HG02678 (cell line): ENCODE measurements at regions not wholly inside any gene's neighbourhood (a gene's known extent, or its start where the extent isn't known, plus 50 kb on each side); places are given as distances from the start of the nearest gene placed in this dataset.
"Not testable (repeated sequence)": the region's sequence is repeated elsewhere in the genome, so short reads cannot be mapped to it uniquely, and the experiment has no call there.

ENCODE experiments used
- ATAC-seq: cut with Tn5 transposase; IDR thresholded peaks from one replicate; pipeline ENCODE4 v1.9.1; 2021; ENCODE audit warnings: mild to moderate bottlenecking, moderate library complexity; ENCODE audit not compliant: unreplicated experiment

- no peak for ATAC-seq
These were observed 155.8 kb downstream of the URI1 start for GRCh38 chr19:30097746-30098280.

GRCh38 chr19:30102239-30102638, 160.2 kb downstream of the URI1 start:
- ATAC-seq: no peak

GRCh38 chr19:30102666-30103065, 160.6 kb downstream of the URI1 start:
- ATAC-seq: no peak

DNA sequence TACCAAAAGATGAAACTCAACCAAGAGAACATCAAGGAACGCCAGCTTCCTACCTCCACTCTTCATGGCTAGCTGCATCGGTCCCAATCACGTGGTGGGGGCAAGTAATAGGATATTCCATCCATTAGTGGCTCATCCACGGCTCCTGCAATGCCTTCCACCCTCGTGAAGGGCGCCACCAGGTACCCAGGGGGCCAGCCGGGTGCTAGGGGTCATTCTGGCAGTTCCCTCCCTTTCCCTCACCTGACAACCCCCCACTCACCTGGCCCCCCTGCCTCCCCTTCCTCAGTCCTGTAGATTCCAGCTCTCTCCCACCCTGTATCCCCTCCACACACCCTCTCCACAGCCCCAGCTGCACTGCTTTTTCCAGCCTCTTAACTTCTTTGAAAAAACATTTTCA, 161.9 kb downstream of the URI1 start:
- no peak for ATAC-seq

GRCh38 chr19:30105316-30105715, 163.3 kb downstream of the URI1 start:
- ATAC-seq: no peak

DNA sequence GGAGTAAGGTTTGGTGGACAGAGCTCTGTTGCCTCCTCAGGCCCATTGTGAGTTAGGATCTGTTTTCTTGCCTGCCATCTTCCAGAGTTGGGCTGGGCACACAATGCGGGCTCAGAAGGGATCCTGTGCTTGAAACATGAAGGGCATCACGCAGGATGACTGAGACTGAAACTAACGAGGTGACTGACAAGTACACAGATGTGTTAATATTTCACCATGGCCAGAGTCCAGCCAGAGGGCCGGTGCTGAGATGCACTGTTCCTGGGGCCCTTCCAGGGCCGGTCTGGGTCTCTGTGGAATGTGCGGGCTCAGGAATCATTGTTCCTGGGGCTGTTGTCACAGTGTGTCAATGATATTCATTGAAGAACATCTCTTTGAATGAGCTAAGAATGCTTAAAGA, 163.7 kb downstream of the URI1 start:
- ATAC-seq: peak; percentile 67

GRCh38 chr19:30106417-30107095, 164.5 kb downstream of the URI1 start:
- ATAC-seq: no peak

- no peak for ATAC-seq
These were observed 165.2 kb downstream of the URI1 start for GRCh38 chr19:30107251-30107650.

DNA sequence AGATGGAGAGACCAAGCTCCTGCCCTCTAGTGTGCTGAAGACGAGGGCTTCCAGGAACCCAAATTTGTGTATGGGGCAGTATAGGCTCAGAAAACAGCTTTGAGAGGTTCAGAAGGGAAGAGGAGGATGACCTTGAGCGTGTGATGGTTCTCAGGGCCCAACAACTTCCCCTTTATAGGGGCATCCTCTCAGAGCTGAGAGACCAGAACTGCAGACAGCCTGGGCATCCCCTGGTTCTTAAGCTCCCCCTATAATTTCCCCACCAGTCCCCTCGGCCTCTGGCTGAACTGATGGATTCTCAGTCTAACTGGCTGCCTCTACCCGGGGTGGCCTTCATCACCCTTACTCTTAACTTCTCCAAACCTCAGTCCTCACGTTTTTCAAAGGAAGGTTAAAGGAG, 167.5 kb downstream of the URI1 start:
- peak; percentile 50 for ATAC-seq

GRCh38 chr19:30111021-30111855, 169.2 kb downstream of the URI1 start:
- no peak for ATAC-seq

- no peak for ATAC-seq
These were observed 170.1 kb downstream of the URI1 start for GRCh38 chr19:30112171-30112570.

- ATAC-seq: no peak
These were observed 170.6 kb downstream of the URI1 start for GRCh38 chr19:30112666-30113065.

- no peak for ATAC-seq
These were observed 171.1 kb downstream of the URI1 start for GRCh38 chr19:30113186-30113585.

DNA sequence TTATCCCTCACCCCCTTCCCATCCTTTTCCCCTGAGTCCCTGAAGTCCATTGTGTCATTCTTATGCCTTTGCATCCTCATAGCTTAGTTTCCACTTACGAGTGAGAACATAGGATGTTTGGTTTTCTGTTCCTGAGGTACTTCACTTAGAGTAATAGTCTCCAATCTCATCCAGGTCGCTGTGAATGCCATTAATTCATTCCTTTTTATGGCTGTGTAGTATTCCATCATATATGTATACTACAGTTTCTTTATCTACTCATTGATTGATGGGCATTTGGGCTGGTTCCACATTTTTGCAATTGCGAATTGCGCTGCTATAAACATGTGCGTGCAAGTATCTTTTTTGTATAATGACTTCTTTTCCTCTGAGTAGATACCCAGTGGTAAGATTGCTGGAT, 172.1 kb downstream of the URI1 start:
- not testable (repeated sequence) for ATAC-seq

GRCh38 chr19:30115947-30116346, 173.9 kb downstream of the URI1 start:
- no peak for ATAC-seq

- no peak for ATAC-seq
These were observed 174.5 kb downstream of the URI1 start for GRCh38 chr19:30116530-30116929.

GRCh38 chr19:30116984-30117555, 175.0 kb downstream of the URI1 start:
- no peak for ATAC-seq

- ATAC-seq: no peak
These were observed 175.7 kb downstream of the URI1 start for GRCh38 chr19:30117636-30118145.

DNA sequence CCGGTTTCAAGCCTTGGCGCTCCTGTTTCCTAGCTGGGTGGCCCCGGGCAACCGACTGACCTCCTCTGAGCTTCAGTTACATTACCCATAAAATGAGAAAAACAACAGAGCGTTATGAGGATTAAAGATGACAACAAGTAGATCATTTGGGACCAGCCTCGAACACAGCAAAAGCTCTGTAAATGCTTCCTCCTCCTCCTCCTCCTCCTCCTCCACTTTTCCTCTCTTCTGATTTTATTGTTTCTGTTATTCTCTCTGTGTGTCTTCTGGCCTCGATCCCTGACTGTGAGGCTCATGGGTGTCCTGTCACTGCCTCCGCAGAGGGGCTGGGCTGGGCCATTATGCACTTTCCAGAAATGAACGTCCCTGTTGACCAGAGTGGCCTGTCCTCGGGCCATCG, 176.2 kb downstream of the URI1 start:
- ATAC-seq: no peak

- no peak for ATAC-seq
These were observed 176.7 kb downstream of the URI1 start for GRCh38 chr19:30118760-30119159.

- ATAC-seq: no peak
These were observed 177.3 kb downstream of the URI1 start for GRCh38 chr19:30119180-30119908.
